H1 (cell line): ENCODE measurements at regions not wholly inside any gene's neighbourhood (a gene's known extent, or its start where the extent isn't known, plus 50 kb on each side); places are given as distances from the start of the nearest gene placed in this dataset.

Experiments
- BACH1 ChIP-seq: IDR thresholded peaks from 2 replicates; pipeline ENCODE4 v1.6.1; 2012; ENCODE audit warnings: low read length, improper control_type of control experiment
- CEBPB ChIP-seq: IDR thresholded peaks from 2 replicates; pipeline ENCODE4 v1.6.1; 2012; ENCODE audit warnings: low read depth, low read length
- CHD2 ChIP-seq: IDR thresholded peaks from 2 replicates; pipeline ENCODE4 v1.6.1; 2012; ENCODE audit warnings: low read length, improper control_type of control experiment
- CREB1 ChIP-seq: IDR thresholded peaks from 2 replicates; pipeline ENCODE4 v1.6.1; 2012; ENCODE audit warnings: inconsistent platforms
- MAFK ChIP-seq: IDR thresholded peaks from 2 replicates; pipeline ENCODE4 v1.6.1; 2012; ENCODE audit warnings: low read depth, mild to moderate bottlenecking, improper control_type of control experiment, low read length
- POLR2A ChIP-seq, 2 experiments: IDR thresholded peaks; 1 replicate in 1 of 2; 2 replicates in 1 of 2; pipeline ENCODE4 v1.6.1; 2011; ENCODE audit warnings: low read depth in 2 of 2, low read length in 2 of 2, mild to moderate bottlenecking in 2 of 2; ENCODE audit errors: control extremely low read depth in 1 of 2
- POLR2AphosphoS5 ChIP-seq: IDR thresholded peaks from 2 replicates; pipeline ENCODE4 v1.6.1; 2011; ENCODE audit warnings: low read depth, low read length
- SIN3A ChIP-seq, 2 experiments: IDR thresholded peaks in 1 of 2; conservative IDR thresholded peaks in 1 of 2; 2 replicates each; pipeline ENCODE4 v1.6.1; 2011 to 2012; ENCODE audit warnings: low read length in 2 of 2, improper control_type of control experiment in 1 of 2, low read depth in 1 of 2, mild to moderate bottlenecking in 1 of 2
- SRF ChIP-seq: IDR thresholded peaks from 2 replicates; pipeline ENCODE4 v1.6.1; 2011; ENCODE audit warnings: mild to moderate bottlenecking, low read depth, low read length, moderate library complexity
- TAF1 ChIP-seq: IDR thresholded peaks from 2 replicates; pipeline ENCODE4 v1.6.1; 2011; ENCODE audit warnings: mild to moderate bottlenecking, low read depth, low read length
- TCF12 ChIP-seq: IDR thresholded peaks from 2 replicates; pipeline ENCODE4 v1.6.1; 2011; ENCODE audit warnings: low read depth, mild to moderate bottlenecking, low read length
- ZNF274 ChIP-seq: IDR thresholded peaks from 2 replicates; pipeline ENCODE4 v1.7.0; 2012; ENCODE audit warnings: low read length, borderline replicate concordance; ENCODE audit errors: extremely low read depth
- TF ChIP-seq, protein P1 (sequence below), 3 experiments: IDR thresholded peaks; 1 replicate in 2 of 3; 2 replicates in 1 of 3; pipeline versions ENCODE4 v1.5.1 to v1.6.1; 2011; ENCODE audit warnings: low read length in 3 of 3, mild to moderate bottlenecking in 3 of 3, inconsistent platforms in 2 of 3, low read depth in 1 of 3, moderate library complexity in 1 of 3; ENCODE audit not compliant: insufficient read depth in 1 of 3; ENCODE audit errors: control extremely low read depth in 1 of 3

DNA sequence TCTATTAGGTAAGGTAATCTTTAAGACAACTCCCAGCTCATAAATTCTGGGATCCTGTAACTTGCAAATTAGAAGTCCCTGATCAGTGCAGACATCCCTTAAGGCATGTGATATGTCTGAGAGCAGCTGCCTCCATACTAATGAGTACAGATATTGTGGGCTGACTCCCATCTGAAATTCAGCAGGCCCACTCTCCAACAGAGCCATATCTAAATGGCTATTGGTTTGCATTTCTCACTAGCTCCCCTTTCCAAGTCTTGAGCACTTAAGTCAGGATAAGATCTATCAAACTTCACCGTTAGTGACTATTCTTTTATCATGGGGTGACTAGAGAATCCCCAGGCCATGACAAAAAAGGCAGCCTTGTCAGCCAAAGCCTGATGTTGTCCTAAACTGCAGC, 785.4 kb downstream of the IPMK start:
- TF ChIP-seq, protein P1, sequence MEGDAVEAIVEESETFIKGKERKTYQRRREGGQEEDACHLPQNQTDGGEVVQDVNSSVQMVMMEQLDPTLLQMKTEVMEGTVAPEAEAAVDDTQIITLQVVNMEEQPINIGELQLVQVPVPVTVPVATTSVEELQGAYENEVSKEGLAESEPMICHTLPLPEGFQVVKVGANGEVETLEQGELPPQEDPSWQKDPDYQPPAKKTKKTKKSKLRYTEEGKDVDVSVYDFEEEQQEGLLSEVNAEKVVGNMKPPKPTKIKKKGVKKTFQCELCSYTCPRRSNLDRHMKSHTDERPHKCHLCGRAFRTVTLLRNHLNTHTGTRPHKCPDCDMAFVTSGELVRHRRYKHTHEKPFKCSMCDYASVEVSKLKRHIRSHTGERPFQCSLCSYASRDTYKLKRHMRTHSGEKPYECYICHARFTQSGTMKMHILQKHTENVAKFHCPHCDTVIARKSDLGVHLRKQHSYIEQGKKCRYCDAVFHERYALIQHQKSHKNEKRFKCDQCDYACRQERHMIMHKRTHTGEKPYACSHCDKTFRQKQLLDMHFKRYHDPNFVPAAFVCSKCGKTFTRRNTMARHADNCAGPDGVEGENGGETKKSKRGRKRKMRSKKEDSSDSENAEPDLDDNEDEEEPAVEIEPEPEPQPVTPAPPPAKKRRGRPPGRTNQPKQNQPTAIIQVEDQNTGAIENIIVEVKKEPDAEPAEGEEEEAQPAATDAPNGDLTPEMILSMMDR (IDR thresholded peaks at IDR 0.05; ENCODE audit: control extremely low read depth in 1 of 3, insufficient read depth in 1 of 3, low read depth in 1 of 3, low read length in 3 of 3) = no peak
- TF ChIP-seq MAFK (no peak), SIN3A (conservative IDR thresholded peaks at IDR 0.05 in 1 of 2, IDR thresholded peaks at IDR 0.05 in 1 of 2; ENCODE audit: low read depth in 1 of 2, low read length in 2 of 2) (no peak), POLR2A (IDR thresholded peaks at IDR 0.05; ENCODE audit: control extremely low read depth in 1 of 2, low read depth in 2 of 2, low read length in 2 of 2) (no peak), CEBPB (no peak), TCF12 (no peak), SRF (no peak), POLR2AphosphoS5 (no peak), BACH1 (no peak), CREB1 (no peak), ZNF274 (no peak), CHD2 (no peak), TAF1 (no peak)
